ENCODE measurements at regions not wholly inside any gene's neighbourhood (a gene's known extent, or its start where the extent isn't known, plus 50 kb on each side); places are given as distances from the start of the nearest gene placed in this dataset.

DNA sequence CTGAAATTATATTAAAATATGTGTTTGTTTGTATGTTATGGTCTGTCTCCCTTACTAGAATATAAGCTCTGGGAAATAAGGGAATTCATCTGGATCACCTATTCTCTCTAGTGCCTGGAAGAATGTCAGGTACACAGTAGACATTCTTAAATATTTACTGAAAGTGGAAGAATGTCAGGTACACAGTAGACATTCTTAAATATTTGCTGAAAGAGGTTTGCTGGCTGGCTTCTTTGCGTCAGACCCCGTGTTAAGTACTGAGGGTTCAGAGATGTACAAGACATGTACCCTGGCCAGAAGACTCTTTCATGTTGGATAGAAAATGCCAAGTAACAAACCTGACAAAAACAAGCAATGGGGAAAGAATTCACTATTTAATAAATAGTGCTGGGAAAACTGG, 199.1 kb downstream of the INSC start:
- no peak overlapping the region for H3K23ac ChIP-seq (ENCODE audit: low read depth, low read length, poor library complexity)
- no peaks in the 10 kb centered on the region for H3K4me1 ChIP-seq (ENCODE audit: control insufficient read depth in 2 of 2, insufficient read depth in 1 of 2, low read depth in 1 of 2, low read length in 2 of 2)
- H3K27ac ChIP-seq (replicated peaks; ENCODE audit: low read length): no peak overlapping the region
- no peak overlapping the region for H2BK15ac ChIP-seq (ENCODE audit: low read length)
- WGBS, 2 donors (ENCODE audit: extremely low coverage in 2 of 2, insufficient read length in 2 of 2, insufficient replicate concordance in 1 of 2): no CpG with 5 or more reads among the region's 2 CpGs
- H3K79me1 ChIP-seq (ENCODE audit: low read depth, low read length): no peaks in the 10 kb centered on the region
- H2BK120ac ChIP-seq (ENCODE audit: low read depth, low read length): no peak overlapping the region
- H2AFZ ChIP-seq (ENCODE audit: low read length): no peak overlapping the region
- H3K36me3 ChIP-seq (replicated peaks in 1 of 2; ENCODE audit: control insufficient read depth in 2 of 2, insufficient read depth in 2 of 2, low read length in 2 of 2): no peaks in the 10 kb centered on the region
- H3K27me3 ChIP-seq (ENCODE audit: control insufficient read depth in 3 of 3, insufficient read depth in 3 of 3, low read depth in 1 of 3, low read length in 3 of 3): no peaks in the 10 kb centered on the region
- H2BK5ac ChIP-seq (ENCODE audit: low read length): no peak overlapping the region
- H3K4ac ChIP-seq (ENCODE audit: low read length): no peak overlapping the region
- no peak overlapping the region for H3K4me3 ChIP-seq (ENCODE audit: low read length in 2 of 2)
- no peak overlapping the region for H2AK5ac ChIP-seq (ENCODE audit: low read depth, low read length)
- no peak for DNase-seq (ENCODE audit: low spot score)
- no peak overlapping the region for H2BK12ac ChIP-seq (ENCODE audit: low read length)
- H4K91ac ChIP-seq (ENCODE audit: low read depth, low read length, poor library complexity): no peak overlapping the region
- H3K14ac ChIP-seq (ENCODE audit: low read length): no peak overlapping the region
- H3K4me2 ChIP-seq (ENCODE audit: insufficient read depth, low read length, poor library complexity, severe bottlenecking): no peak overlapping the region
- no peak overlapping the region for H3K18ac ChIP-seq (ENCODE audit: low read length)
- no peak overlapping the region for H4K8ac ChIP-seq (ENCODE audit: low read depth, low read length)
- no peak overlapping the region for H3K9ac ChIP-seq (ENCODE audit: low read depth, low read length, poor library complexity)
- no peaks in the 10 kb centered on the region for H3K9me3 ChIP-seq (replicated peaks in 1 of 2; ENCODE audit: control insufficient read depth in 2 of 2, insufficient read depth in 1 of 2, low read depth in 1 of 2, low read length in 2 of 2)

DNA sequence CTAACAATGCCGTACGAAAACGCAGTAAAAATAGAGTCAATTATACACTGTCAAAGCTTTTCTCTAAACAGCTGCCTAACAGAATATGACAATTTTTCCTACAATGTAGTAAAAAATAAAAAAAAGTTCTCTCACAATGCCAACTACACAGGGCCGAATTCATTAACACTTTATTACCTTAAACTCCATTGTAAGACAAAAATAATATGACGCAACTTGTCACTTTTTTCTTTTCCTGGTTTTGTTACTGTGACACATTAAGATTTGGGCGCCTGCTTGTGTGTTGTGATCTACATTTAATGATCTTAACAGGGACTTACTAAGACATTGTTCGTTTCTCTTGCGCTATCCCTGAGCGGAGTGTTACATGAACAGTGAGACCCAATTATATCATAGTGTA, 204.1 kb downstream of the INSC start:
- H3K36me3 ChIP-seq (replicated peaks in 1 of 2; ENCODE audit: control insufficient read depth in 2 of 2, insufficient read depth in 2 of 2, low read length in 2 of 2): no peaks in the 10 kb centered on the region
- no peak overlapping the region for H3K23ac ChIP-seq (ENCODE audit: low read depth, low read length, poor library complexity)
- no peak overlapping the region for H3K27ac ChIP-seq (replicated peaks; ENCODE audit: low read length)
- no peak overlapping the region for H2BK5ac ChIP-seq (ENCODE audit: low read length)
- no peaks in the 10 kb centered on the region for H3K27me3 ChIP-seq (ENCODE audit: control insufficient read depth in 3 of 3, insufficient read depth in 3 of 3, low read depth in 1 of 3, low read length in 3 of 3)
- no peak overlapping the region for H3K14ac ChIP-seq (ENCODE audit: low read length)
- no peak overlapping the region for H2BK12ac ChIP-seq (ENCODE audit: low read length)
- no peak overlapping the region for H2AFZ ChIP-seq (ENCODE audit: low read length)
- no peak overlapping the region for H3K4ac ChIP-seq (ENCODE audit: low read length)
- no peak overlapping the region for H3K4me2 ChIP-seq (ENCODE audit: insufficient read depth, low read length, poor library complexity, severe bottlenecking)
- H4K8ac ChIP-seq (ENCODE audit: low read depth, low read length): no peak overlapping the region
- no peak for DNase-seq (ENCODE audit: low spot score)
- H3K4me1 ChIP-seq (ENCODE audit: control insufficient read depth in 2 of 2, insufficient read depth in 1 of 2, low read depth in 1 of 2, low read length in 2 of 2): peaks cover 0 to 1% of the 10 kb centered on the region in 2 donors
- no peaks in the 10 kb centered on the region for H3K9me3 ChIP-seq (replicated peaks in 1 of 2; ENCODE audit: control insufficient read depth in 2 of 2, insufficient read depth in 1 of 2, low read depth in 1 of 2, low read length in 2 of 2)
- H2AK5ac ChIP-seq (ENCODE audit: low read depth, low read length): no peak overlapping the region
- no peak overlapping the region for H3K18ac ChIP-seq (ENCODE audit: low read length)
- no peak overlapping the region for H2BK15ac ChIP-seq (ENCODE audit: low read length)
- WGBS, 2 donors (ENCODE audit: extremely low coverage in 2 of 2, insufficient read length in 2 of 2, insufficient replicate concordance in 1 of 2): no CpG with 5 or more reads among the region's 9 CpGs
- no peak overlapping the region for H3K4me3 ChIP-seq (ENCODE audit: low read length in 2 of 2)
- H2BK120ac ChIP-seq (ENCODE audit: low read depth, low read length): no peak overlapping the region
- no peaks in the 10 kb centered on the region for H3K79me1 ChIP-seq (ENCODE audit: low read depth, low read length)
- no peak overlapping the region for H3K9ac ChIP-seq (ENCODE audit: low read depth, low read length, poor library complexity)
- H4K91ac ChIP-seq (ENCODE audit: low read depth, low read length, poor library complexity): no peak overlapping the region

DNA sequence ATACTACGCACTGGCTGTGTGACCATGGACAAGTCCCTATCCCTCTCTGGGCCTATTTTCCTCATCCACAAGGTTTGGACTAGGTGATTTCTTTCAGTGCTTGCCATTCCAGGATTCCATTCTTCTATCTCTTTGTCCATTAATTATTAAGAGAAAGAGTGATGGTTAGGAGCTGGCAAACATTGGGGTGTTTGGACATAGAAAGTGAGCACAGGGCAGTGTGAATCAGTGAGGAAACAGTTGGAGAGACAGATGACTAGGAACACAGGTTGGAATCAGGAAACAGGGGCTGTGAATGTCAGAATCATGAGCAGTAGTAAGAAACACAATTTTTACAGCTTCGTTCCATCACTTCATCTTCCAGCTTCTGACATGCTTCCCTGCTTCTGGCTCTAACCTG, 211.8 kb downstream of the INSC start:
- Histone ChIP-seq H3K4me2 (ENCODE audit: insufficient read depth, low read length, poor library complexity, severe bottlenecking) (no peak overlapping the region), H2AK5ac (ENCODE audit: low read depth, low read length) (no peak overlapping the region), H2AFZ (ENCODE audit: low read length) (no peak overlapping the region), H3K9me3 (replicated peaks in 1 of 2; ENCODE audit: control insufficient read depth in 2 of 2, insufficient read depth in 1 of 2, low read depth in 1 of 2, low read length in 2 of 2) (no peaks in the 10 kb centered on the region), H3K18ac (ENCODE audit: low read length) (no peak overlapping the region), H3K14ac (ENCODE audit: low read length) (no peak overlapping the region), H2BK5ac (ENCODE audit: low read length) (no peak overlapping the region), H3K27ac (replicated peaks; ENCODE audit: low read length) (no peak overlapping the region), H3K79me1 (ENCODE audit: low read depth, low read length) (no peaks in the 10 kb centered on the region), H2BK15ac (ENCODE audit: low read length) (no peak overlapping the region), H2BK12ac (ENCODE audit: low read length) (no peak overlapping the region), H3K36me3 (replicated peaks in 1 of 2; ENCODE audit: control insufficient read depth in 2 of 2, insufficient read depth in 2 of 2, low read length in 2 of 2) (no peaks in the 10 kb centered on the region), H3K27me3 (ENCODE audit: control insufficient read depth in 3 of 3, insufficient read depth in 3 of 3, low read depth in 1 of 3, low read length in 3 of 3) (no peaks in the 10 kb centered on the region), H3K4me3 (ENCODE audit: low read length in 2 of 2) (no peak overlapping the region), H4K91ac (ENCODE audit: low read depth, low read length, poor library complexity) (no peak overlapping the region), H4K8ac (ENCODE audit: low read depth, low read length) (no peak overlapping the region), H2BK120ac (ENCODE audit: low read depth, low read length) (no peak overlapping the region), H3K4ac (ENCODE audit: low read length) (no peak overlapping the region), H3K4me1 (ENCODE audit: control insufficient read depth in 2 of 2, insufficient read depth in 1 of 2, low read depth in 1 of 2, low read length in 2 of 2) (peaks cover 0 to 6% of the 10 kb centered on the region in 2 donors), H3K9ac (ENCODE audit: low read depth, low read length, poor library complexity) (no peak overlapping the region), H3K23ac (ENCODE audit: low read depth, low read length, poor library complexity) (no peak overlapping the region)
- WGBS, 2 donors (ENCODE audit: extremely low coverage in 2 of 2, insufficient read length in 2 of 2, insufficient replicate concordance in 1 of 2): no CpG with 5 or more reads among the region's 2 CpGs
- no peak for DNase-seq (ENCODE audit: low spot score)

DNA sequence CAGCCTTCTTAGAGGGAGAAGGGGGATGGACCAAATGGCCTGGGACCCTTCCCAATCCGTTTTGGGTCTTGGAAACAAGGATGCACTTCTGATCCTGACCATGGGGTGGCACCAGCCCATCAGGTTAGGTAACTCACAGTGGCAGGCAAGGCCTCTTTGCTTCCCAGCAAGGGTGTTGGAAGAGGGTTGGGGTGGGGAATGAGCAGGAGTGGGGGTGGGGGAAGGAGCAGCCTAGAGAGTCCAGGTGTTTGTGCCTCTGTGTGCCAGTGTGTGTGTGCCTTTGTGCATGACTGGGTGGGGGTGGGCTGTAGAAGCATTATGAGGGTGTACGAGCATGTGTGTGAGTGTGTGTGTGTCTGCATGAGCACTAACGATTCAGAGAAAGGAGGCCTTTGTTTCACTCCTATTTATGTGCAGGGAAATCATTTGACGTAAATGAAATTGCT, 213.1 kb downstream of the INSC start:
- no CpG with 5 or more reads among the region's 4 CpGs for WGBS, 2 donors (ENCODE audit: extremely low coverage in 2 of 2, insufficient read length in 2 of 2, insufficient replicate concordance in 1 of 2)
- no peak overlapping the region for H3K14ac ChIP-seq (ENCODE audit: low read length)

More for the DNA sequence above, 213.1 kb downstream of the INSC start:
- Histone ChIP-seq H3K4me2 (ENCODE audit: insufficient read depth, low read length, poor library complexity, severe bottlenecking) (no peak overlapping the region), H2BK12ac (ENCODE audit: low read length) (no peak overlapping the region), H3K4me3 (ENCODE audit: low read length in 2 of 2) (no peak overlapping the region), H3K23ac (ENCODE audit: low read depth, low read length, poor library complexity) (no peak overlapping the region), H4K8ac (ENCODE audit: low read depth, low read length) (no peak overlapping the region), H3K4me1 (ENCODE audit: control insufficient read depth in 2 of 2, insufficient read depth in 1 of 2, low read depth in 1 of 2, low read length in 2 of 2) (peaks cover 0 to 5% of the 10 kb centered on the region in 2 donors), H3K27ac (replicated peaks; ENCODE audit: low read length) (no peak overlapping the region), H3K9me3 (replicated peaks in 1 of 2; ENCODE audit: control insufficient read depth in 2 of 2, insufficient read depth in 1 of 2, low read depth in 1 of 2, low read length in 2 of 2) (no peaks in the 10 kb centered on the region), H2BK15ac (ENCODE audit: low read length) (no peak overlapping the region), H4K91ac (ENCODE audit: low read depth, low read length, poor library complexity) (no peak overlapping the region), H3K18ac (ENCODE audit: low read length) (no peak overlapping the region), H3K4ac (ENCODE audit: low read length) (no peak overlapping the region), H2BK5ac (ENCODE audit: low read length) (no peak overlapping the region), H2AK5ac (ENCODE audit: low read depth, low read length) (no peak overlapping the region), H3K36me3 (replicated peaks in 1 of 2; ENCODE audit: control insufficient read depth in 2 of 2, insufficient read depth in 2 of 2, low read length in 2 of 2) (no peaks in the 10 kb centered on the region), H3K9ac (ENCODE audit: low read depth, low read length, poor library complexity) (no peak overlapping the region), H2BK120ac (ENCODE audit: low read depth, low read length) (peak overlapping the region; percentile 2), H3K79me1 (ENCODE audit: low read depth, low read length) (no peaks in the 10 kb centered on the region), H2AFZ (ENCODE audit: low read length) (no peak overlapping the region), H3K27me3 (ENCODE audit: control insufficient read depth in 3 of 3, insufficient read depth in 3 of 3, low read depth in 1 of 3, low read length in 3 of 3) (no peaks in the 10 kb centered on the region)
- DNase-seq (ENCODE audit: low spot score): peak; percentile 81

Data from neuronal stem cell (in vitro differentiated cells).